GM23338 (cell line): ENCODE measurements at regions not wholly inside any gene's neighbourhood (a gene's known extent, or its start where the extent isn't known, plus 50 kb on each side); places are given as distances from the start of the nearest gene placed in this dataset.

ENCODE experiments used
- ATAC-seq: fragments of 200-7000 bp; cut with Tn5 transposase; 3 replicates; pipeline ENCODE4 v1.9.1; 2020
- DNase-seq: peaks from one replicate; pipeline ENCODE4 v3.0.0-alpha.2; 2015; ENCODE audit warnings: low spot score
- H2AFZ ChIP-seq: fragments of 200-600 bp; sonication (generic); 2 replicates; pipeline ENCODE4 v1.8.0; 2016; ENCODE audit warnings: antibody characterized with exemption, mild to moderate bottlenecking, moderate library complexity
- H3F3A ChIP-seq: fragments of 200-600 bp; sonication (generic); replicated peaks from 2 replicates; pipeline ENCODE4 v1.8.0; 2017; ENCODE audit warnings: antibody characterized with exemption, mixed run types, low read depth
- H3K27ac ChIP-seq: fragments of 200-600 bp; sonication (generic); 2 replicates; pipeline ENCODE4 v1.6.1; 2016; ENCODE audit warnings: low read depth
- H3K27me3 ChIP-seq: fragments of 200-600 bp; sonication (generic); 2 replicates; pipeline ENCODE4 v1.8.0; 2016; ENCODE audit warnings: mild to moderate bottlenecking, mixed run types, moderate library complexity; ENCODE audit not compliant: insufficient read depth
- H3K36me3 ChIP-seq: fragments of 200-600 bp; sonication (generic); 2 replicates; pipeline ENCODE4 v1.8.0; 2016; ENCODE audit warnings: mild to moderate bottlenecking; ENCODE audit not compliant: insufficient read depth
- H3K4me1 ChIP-seq: fragments of 200-600 bp; sonication (generic); 2 replicates; pipeline ENCODE4 v1.8.0; 2016; ENCODE audit warnings: mild to moderate bottlenecking, moderate library complexity; ENCODE audit not compliant: insufficient read depth
- H3K4me2 ChIP-seq: fragments of 200-600 bp; sonication (generic); 2 replicates; pipeline ENCODE4 v1.7.1; 2017; ENCODE audit warnings: mixed run types
- H3K4me3 ChIP-seq: fragments of 200-600 bp; sonication (generic); 2 replicates; pipeline ENCODE4 v1.6.1; 2016; ENCODE audit warnings: mixed run types
- H3K79me2 ChIP-seq: fragments of 200-600 bp; sonication (generic); replicated peaks from 2 replicates; pipeline ENCODE4 v1.8.0; 2017; ENCODE audit warnings: mild to moderate bottlenecking; ENCODE audit not compliant: insufficient read depth
- H3K9me2 ChIP-seq: fragments of 200-600 bp; sonication (generic); 2 replicates; pipeline ENCODE4 v1.8.0; 2017; ENCODE audit not compliant: insufficient read depth
- H4K20me1 ChIP-seq: fragments of 200-600 bp; sonication (generic); replicated peaks from 2 replicates; pipeline ENCODE4 v1.8.0; 2017; ENCODE audit warnings: mild to moderate bottlenecking; ENCODE audit not compliant: insufficient read depth
- H3K27ac Mint-ChIP-seq: 2 replicates; pipeline ENCODE4 v1.8.0; 2020; ENCODE audit warnings: inconsistent platforms, mild to moderate bottlenecking, moderate library complexity, mixed read lengths
- H3K27me3 Mint-ChIP-seq: 3 replicates; pipeline ENCODE4 v1.8.0; 2022; ENCODE audit warnings: low read depth, mild to moderate bottlenecking, moderate library complexity, mixed read lengths, inconsistent platforms; ENCODE audit not compliant: insufficient read depth, poor library complexity
- H3K36me3 Mint-ChIP-seq: 3 replicates; pipeline ENCODE4 v1.8.0; 2021; ENCODE audit warnings: low read depth, mild to moderate bottlenecking, inconsistent platforms, moderate library complexity, mixed read lengths
- H3K4me1 Mint-ChIP-seq: 3 replicates; pipeline ENCODE4 v1.8.0; 2020; ENCODE audit warnings: mild to moderate bottlenecking, inconsistent platforms, mixed read lengths
- H3K4me3 Mint-ChIP-seq: 3 replicates; pipeline ENCODE4 v1.8.0; 2021; ENCODE audit warnings: moderate library complexity, mild to moderate bottlenecking, inconsistent platforms, mixed read lengths
- H3K9me3 Mint-ChIP-seq: 3 replicates; pipeline ENCODE4 v1.8.0; 2020; ENCODE audit warnings: moderate library complexity, mild to moderate bottlenecking, inconsistent platforms, mixed read lengths
- CREB1 ChIP-seq: fragments of 250-450 bp; sonication (Bioruptor Pico); IDR thresholded peaks from 2 replicates; pipeline ENCODE4 v1.5.0; 2020; ENCODE audit warnings: low read depth, mild to moderate bottlenecking, moderate library complexity
- CTCF ChIP-seq, 2 experiments: fragments of 200-600 bp in 1 of 2; sonication (generic) in 1 of 2; conservative IDR thresholded peaks; 2 replicates each; pipeline versions ENCODE4 v1.5.1 to v1.6.1; 2016 to 2017; ENCODE audit warnings: antibody characterized with exemption in 2 of 2, low read depth in 2 of 2, mild to moderate bottlenecking in 2 of 2, moderate library complexity in 1 of 2
- EZH2 ChIP-seq: fragments of 200-600 bp; sonication (generic); IDR thresholded peaks from one replicate; pipeline ENCODE4 v1.8.0; 2017; ENCODE audit warnings: antibody characterized with exemption, mild to moderate bottlenecking, low read depth; ENCODE audit not compliant: unreplicated experiment
- EZH2phosphoT487 ChIP-seq: fragments of 200-600 bp; sonication (generic); IDR thresholded peaks from one replicate; pipeline ENCODE4 v1.8.1; 2018; ENCODE audit warnings: antibody characterized with exemption; ENCODE audit not compliant: unreplicated experiment
- NANOG ChIP-seq: IDR thresholded peaks from 2 replicates; pipeline ENCODE4 v1.6.1; 2016; ENCODE audit warnings: antibody characterized with exemption, borderline replicate concordance
- ZNF114 ChIP-seq: fragments of 250-450 bp; sonication (Bioruptor Pico); IDR thresholded peaks from 2 replicates; pipeline ENCODE4 v1.5.0; 2020; ENCODE audit warnings: mild to moderate bottlenecking, moderate library complexity
- ZNF462 ChIP-seq: fragments of 250-450 bp; sonication (Bioruptor Pico); IDR thresholded peaks from 2 replicates; pipeline ENCODE4 v1.5.0; 2020; ENCODE audit warnings: mild to moderate bottlenecking, moderate library complexity
- TF ChIP-seq, protein P1 (sequence below): IDR thresholded peaks from 2 replicates; pipeline ENCODE4 v1.6.1; 2016; ENCODE audit warnings: antibody characterized with exemption

- no peak overlapping the region for H3K27ac Mint-ChIP-seq
- H3K4me3 Mint-ChIP-seq: no peak overlapping the region
- no peak for DNase-seq
- no peaks in the 10 kb centered on the region for H3K27me3 ChIP-seq
- no peaks in the 10 kb centered on the region for H4K20me1 ChIP-seq
- H3K9me2 ChIP-seq: peaks cover 10% of the 10 kb centered on the region
- no peaks in the 10 kb centered on the region for H3K79me2 ChIP-seq
- H2AFZ ChIP-seq: no peak overlapping the region
- H3K4me2 ChIP-seq: no peak overlapping the region
- H3K9me3 Mint-ChIP-seq: no peaks in the 10 kb centered on the region
- H3F3A ChIP-seq: no peaks in the 10 kb centered on the region
- no peaks in the 10 kb centered on the region for H3K4me1 ChIP-seq
- no peak overlapping the region for H3K4me3 ChIP-seq
- TF ChIP-seq EZH2phosphoT487: no peak
- no peaks in the 10 kb centered on the region for H3K36me3 ChIP-seq
- no peak overlapping the region for H3K27ac ChIP-seq
- H3K36me3 Mint-ChIP-seq: no peaks in the 10 kb centered on the region
- no peak for ATAC-seq
- no peaks in the 10 kb centered on the region for H3K27me3 Mint-ChIP-seq
- H3K4me1 Mint-ChIP-seq: peaks cover 9% of the 10 kb centered on the region
Observed at GRCh38 chr5:67971223-67971830, 244.2 kb upstream of the PIK3R1 start.

DNA sequence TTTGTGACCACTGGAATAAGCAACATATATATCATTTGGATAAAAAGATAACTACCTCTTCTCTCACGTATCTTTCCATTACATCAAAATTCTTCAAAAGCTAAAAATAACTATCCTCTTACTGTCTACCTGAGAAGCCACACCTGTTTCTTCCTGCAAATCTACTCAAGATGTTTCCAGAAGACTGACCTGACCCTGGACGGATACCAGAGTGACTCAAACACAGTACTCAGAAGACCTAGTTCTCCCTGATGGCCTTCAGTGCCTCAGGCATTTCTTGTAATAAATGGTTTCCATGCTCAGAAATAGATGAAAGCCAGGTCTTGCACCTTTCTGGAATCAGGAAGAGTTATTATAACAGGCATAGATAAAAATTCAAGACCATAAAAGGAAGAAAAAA, 245.9 kb upstream of the PIK3R1 start:
- peaks cover 3% of the 10 kb centered on the region; the same call in 2 of the 3 replicates for H3K9me3 Mint-ChIP-seq
- ATAC-seq: no peak

DNA sequence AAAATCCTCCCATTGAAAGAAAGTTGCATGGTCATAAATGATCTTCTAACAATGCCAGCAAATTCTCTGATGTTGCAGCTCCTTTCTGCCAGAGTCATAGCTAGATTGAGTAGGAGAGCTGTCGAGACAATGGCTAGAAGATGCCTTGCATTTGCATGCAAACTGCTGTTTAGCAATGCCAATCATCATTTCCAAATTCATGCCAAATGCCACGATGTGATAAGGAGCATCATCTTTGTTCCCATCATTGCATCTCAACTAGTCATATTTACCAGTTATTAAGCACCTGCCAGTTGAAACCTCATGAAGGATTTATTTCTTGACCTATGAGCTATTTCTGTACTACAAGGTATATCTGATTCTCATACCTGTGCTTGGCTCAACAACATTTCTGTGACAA, 246.4 kb upstream of the PIK3R1 start:
- Histone ChIP-seq H2AFZ (no peak overlapping the region), H3K79me2 (no peaks in the 10 kb centered on the region), H3K4me1 (no peaks in the 10 kb centered on the region), H3F3A (no peaks in the 10 kb centered on the region), H3K9me2 (peaks cover 16% of the 10 kb centered on the region), H3K4me3 (no peak overlapping the region), H3K27ac (no peak overlapping the region), H4K20me1 (no peaks in the 10 kb centered on the region), H3K4me2 (no peak overlapping the region), H3K27me3 (no peaks in the 10 kb centered on the region), H3K36me3 (no peaks in the 10 kb centered on the region)
- Mint-ChIP-seq H3K36me3 (0 out of 3 replicates have a peak, but pooled peaks cover 5% of the 10 kb centered on the region), H3K4me1 (peaks cover 16% of the 10 kb centered on the region), H3K9me3 (peaks cover 3% of the 10 kb centered on the region; the same call in 2 of the 3 replicates), H3K27me3 (peaks cover 2% of the 10 kb centered on the region), H3K4me3 (no peak overlapping the region), H3K27ac (no peak overlapping the region)
- no peak for DNase-seq
- no peak for ATAC-seq
- TF ChIP-seq EZH2 (no peak), CTCF (conservative IDR thresholded peaks at IDR 0.05; ENCODE audit: low read depth in 2 of 2) (no peak), ZNF462 (CRISPR knock-in tag) (no peak), EZH2phosphoT487 (no peak), NANOG (no peak), ZNF114 (CRISPR knock-in tag) (no peak)
- TF ChIP-seq, protein P1, sequence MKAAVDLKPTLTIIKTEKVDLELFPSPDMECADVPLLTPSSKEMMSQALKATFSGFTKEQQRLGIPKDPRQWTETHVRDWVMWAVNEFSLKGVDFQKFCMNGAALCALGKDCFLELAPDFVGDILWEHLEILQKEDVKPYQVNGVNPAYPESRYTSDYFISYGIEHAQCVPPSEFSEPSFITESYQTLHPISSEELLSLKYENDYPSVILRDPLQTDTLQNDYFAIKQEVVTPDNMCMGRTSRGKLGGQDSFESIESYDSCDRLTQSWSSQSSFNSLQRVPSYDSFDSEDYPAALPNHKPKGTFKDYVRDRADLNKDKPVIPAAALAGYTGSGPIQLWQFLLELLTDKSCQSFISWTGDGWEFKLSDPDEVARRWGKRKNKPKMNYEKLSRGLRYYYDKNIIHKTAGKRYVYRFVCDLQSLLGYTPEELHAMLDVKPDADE: no peak

More for the DNA sequence above, 245.9 kb upstream of the PIK3R1 start:
- H3K4me3 Mint-ChIP-seq: no peak overlapping the region
- Histone ChIP-seq H3K36me3 (no peaks in the 10 kb centered on the region), H3K9me2 (peaks cover 16% of the 10 kb centered on the region), H4K20me1 (no peaks in the 10 kb centered on the region), H3K4me1 (no peaks in the 10 kb centered on the region), H3K27ac (no peak overlapping the region), H3K4me2 (no peak overlapping the region), H3F3A (no peaks in the 10 kb centered on the region), H3K27me3 (no peaks in the 10 kb centered on the region), H3K4me3 (no peak overlapping the region), H3K79me2 (no peaks in the 10 kb centered on the region), H2AFZ (peak overlapping the region; percentile 52; the same call in 1 of the 2 replicates)
- no peak for TF ChIP-seq CREB1 (CRISPR knock-in tag)
- no peak overlapping the region for H3K27ac Mint-ChIP-seq
- no peak for DNase-seq
- peaks cover 14% of the 10 kb centered on the region for H3K4me1 Mint-ChIP-seq
- H3K36me3 Mint-ChIP-seq: 0 out of 3 replicates have a peak, but pooled peaks cover 5% of the 10 kb centered on the region
- peaks cover 2% of the 10 kb centered on the region for H3K27me3 Mint-ChIP-seq
